GM18870 (cell line): ENCODE measurements at regions not wholly inside any gene's neighbourhood (a gene's known extent, or its start where the extent isn't known, plus 50 kb on each side); places are given as distances from the start of the nearest gene placed in this dataset.

Experiments
- ATAC-seq: cut with Tn5 transposase; IDR thresholded peaks from one replicate; pipeline ENCODE4 v1.9.1; 2021; ENCODE audit warnings: moderate library complexity; ENCODE audit not compliant: unreplicated experiment

GRCh38 chr21:43364261-43364510 is 62.7 kb downstream of the SIK1 start:
- ATAC-seq: no peak

- ATAC-seq: no peak
These were observed 63.2 kb downstream of the SIK1 start for GRCh38 chr21:43363506-43364260.

GRCh38 chr21:43362915-43363314 is 64.0 kb downstream of the SIK1 start:
- ATAC-seq: no peak

GRCh38 chr21:43362321-43362791 is 64.6 kb downstream of the SIK1 start:
- ATAC-seq: no peak

GRCh38 chr21:43361493-43362296 is 65.2 kb downstream of the SIK1 start:
- ATAC-seq: no peak

GRCh38 chr21:43361127-43361492 is 65.8 kb downstream of the SIK1 start:
- no peak for ATAC-seq

- no peak for ATAC-seq
These were observed 66.3 kb downstream of the SIK1 start for GRCh38 chr21:43360441-43361126.

- ATAC-seq: no peak
These were observed 67.8 kb downstream of the SIK1 start for GRCh38 chr21:43358940-43359822.

- ATAC-seq: no peak
These were observed 69.1 kb downstream of the SIK1 start for GRCh38 chr21:43357715-43358430.

GRCh38 chr21:43355925-43356289 is 71.0 kb downstream of the SIK1 start:
- no peak for ATAC-seq

- ATAC-seq: no peak
These were observed 71.5 kb downstream of the SIK1 start for GRCh38 chr21:43355266-43355924.

- ATAC-seq: no peak
These were observed 72.3 kb downstream of the SIK1 start for GRCh38 chr21:43354666-43355065.

- ATAC-seq: no peak
These were observed 72.9 kb downstream of the SIK1 start for GRCh38 chr21:43354026-43354420.

GRCh38 chr21:43353282-43354025 is 73.5 kb downstream of the SIK1 start:
- ATAC-seq: no peak

GRCh38 chr21:43352568-43353281 is 74.2 kb downstream of the SIK1 start:
- ATAC-seq: no peak

- no peak for ATAC-seq
These were observed 74.8 kb downstream of the SIK1 start for GRCh38 chr21:43352154-43352537.

GRCh38 chr21:43351501-43352153 is 75.3 kb downstream of the SIK1 start:
- no peak for ATAC-seq

- no peak for ATAC-seq
These were observed 77.3 kb downstream of the SIK1 start for GRCh38 chr21:43349644-43350043.
